ENCODE measurements at regions not wholly inside any gene's neighbourhood (a gene's known extent, or its start where the extent isn't known, plus 50 kb on each side); places are given as distances from the start of the nearest gene placed in this dataset.
"Not testable (repeated sequence)": the region's sequence is repeated elsewhere in the genome, so short reads cannot be mapped to it uniquely, and the experiment has no call there.

- no peak for DNase-seq (ENCODE audit: low read depth in 4 of 4, low spot score in 3 of 4)
These were observed 67.0 kb upstream of the EDEM3 start for GRCh38 chr1:184821658-184822057.

GRCh38 chr1:184820956-184821355 lies 66.3 kb upstream of the EDEM3 start:
- no peak for DNase-seq (ENCODE audit: low read depth in 4 of 4, low spot score in 3 of 4)

GRCh38 chr1:184820218-184820750 lies 65.6 kb upstream of the EDEM3 start:
- no peak for DNase-seq (ENCODE audit: low read depth in 4 of 4, low spot score in 3 of 4)

- DNase-seq (ENCODE audit: low read depth in 4 of 4, low spot score in 3 of 4): no peak
These were observed 64.0 kb upstream of the EDEM3 start for GRCh38 chr1:184818646-184819045.

- not testable (repeated sequence) for DNase-seq (ENCODE audit: low read depth in 4 of 4, low spot score in 3 of 4)
These were observed 62.3 kb upstream of the EDEM3 start for GRCh38 chr1:184817003-184817402.

GRCh38 chr1:184813528-184814089 lies 59.0 kb upstream of the EDEM3 start:
- no peak for DNase-seq (ENCODE audit: low read depth in 4 of 4, low spot score in 3 of 4)

- no peak for DNase-seq (ENCODE audit: low read depth in 4 of 4, low spot score in 3 of 4)
These were observed 56.9 kb upstream of the EDEM3 start for GRCh38 chr1:184811439-184812111.

GRCh38 chr1:184810735-184811343 lies 56.2 kb upstream of the EDEM3 start:
- DNase-seq (ENCODE audit: low read depth in 4 of 4, low spot score in 3 of 4): no peak

GRCh38 chr1:184806296-184806721 lies 51.7 kb upstream of the EDEM3 start:
- DNase-seq (ENCODE audit: low read depth in 4 of 4, low spot score in 3 of 4): no peak

- DNase-seq (ENCODE audit: low read depth in 4 of 4, low spot score in 3 of 4): peak; percentile 67 to 78 (median 74)
These were observed 51.1 kb upstream of the EDEM3 start for GRCh38 chr1:184805667-184806295.
